ENCODE measurements at regions not wholly inside any gene's neighbourhood (a gene's known extent, or its start where the extent isn't known, plus 50 kb on each side); places are given as distances from the start of the nearest gene placed in this dataset.

- TF ChIP-seq POLR2A (IDR thresholded peaks at IDR 0.05) (no peak), CTCF (IDR thresholded peaks at IDR 0.05) (no peak)
Measured at GRCh38 chr16:79834720-79835119, 234.2 kb upstream of the MAF start.
